GM18868 (cell line): ENCODE measurements at regions not wholly inside any gene's neighbourhood (a gene's known extent, or its start where the extent isn't known, plus 50 kb on each side); places are given as distances from the start of the nearest gene placed in this dataset.
"Not testable (repeated sequence)": the region's sequence is repeated elsewhere in the genome, so short reads cannot be mapped to it uniquely, and the experiment has no call there.

Source experiments
- ATAC-seq: cut with Tn5 transposase; IDR thresholded peaks from one replicate; pipeline ENCODE4 v1.9.1; 2021; ENCODE audit warnings: mild to moderate bottlenecking, moderate library complexity; ENCODE audit not compliant: unreplicated experiment

- ATAC-seq: not testable (repeated sequence)
These were observed 136.6 kb upstream of the PROKR2 start for GRCh38 chr20:5453316-5453715.

GRCh38 chr20:5452691-5453090 is 135.9 kb upstream of the PROKR2 start:
- ATAC-seq: not testable (repeated sequence)

DNA sequence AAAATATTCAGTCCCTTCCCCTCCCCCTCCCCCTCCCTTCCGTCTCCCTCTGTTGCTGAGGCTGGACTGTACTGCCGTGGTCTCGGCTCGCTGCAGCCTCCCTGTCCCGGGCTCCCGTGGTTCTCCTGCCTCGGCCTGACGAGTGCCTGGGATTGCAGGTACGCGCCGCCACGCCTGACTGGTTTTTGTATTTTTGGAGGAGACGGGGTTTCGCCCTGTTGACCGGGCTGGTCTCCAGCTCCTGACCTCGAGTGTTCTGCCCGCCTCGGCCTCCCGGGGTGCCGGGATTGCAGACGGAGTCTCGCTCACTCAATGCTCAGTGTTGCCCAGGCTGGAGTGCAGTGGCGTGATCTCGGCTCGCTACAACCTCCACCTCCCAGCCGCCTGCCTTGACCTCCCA is 135.5 kb upstream of the PROKR2 start:
- not testable (repeated sequence) for ATAC-seq

DNA sequence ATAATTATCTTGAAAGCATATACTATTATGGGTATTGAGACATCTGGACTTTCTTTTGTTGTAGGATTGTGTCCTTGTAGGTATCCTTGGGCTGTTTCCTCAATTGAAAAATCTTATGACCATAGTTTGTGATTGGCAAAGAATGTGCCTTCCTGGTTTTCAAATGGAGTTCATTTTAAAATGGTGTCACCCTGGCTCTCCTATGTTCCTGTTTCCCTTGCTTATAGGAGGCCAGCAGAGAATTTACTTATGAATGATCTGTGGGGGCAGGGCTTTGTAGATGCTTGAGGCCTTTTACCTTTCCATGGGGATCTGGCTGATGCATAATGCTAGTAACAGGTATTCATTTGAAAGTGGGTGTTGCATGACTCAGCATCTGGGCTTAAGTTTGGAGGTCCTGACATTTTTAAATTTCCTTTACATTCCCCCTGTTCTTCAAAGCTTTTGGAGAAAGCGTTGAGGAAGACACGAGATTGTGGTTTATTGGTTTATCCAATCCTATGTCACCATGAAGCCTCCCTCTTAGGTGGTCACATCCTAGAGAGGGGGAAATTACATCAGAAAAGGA is 135.0 kb upstream of the PROKR2 start:
- no peak for ATAC-seq

DNA sequence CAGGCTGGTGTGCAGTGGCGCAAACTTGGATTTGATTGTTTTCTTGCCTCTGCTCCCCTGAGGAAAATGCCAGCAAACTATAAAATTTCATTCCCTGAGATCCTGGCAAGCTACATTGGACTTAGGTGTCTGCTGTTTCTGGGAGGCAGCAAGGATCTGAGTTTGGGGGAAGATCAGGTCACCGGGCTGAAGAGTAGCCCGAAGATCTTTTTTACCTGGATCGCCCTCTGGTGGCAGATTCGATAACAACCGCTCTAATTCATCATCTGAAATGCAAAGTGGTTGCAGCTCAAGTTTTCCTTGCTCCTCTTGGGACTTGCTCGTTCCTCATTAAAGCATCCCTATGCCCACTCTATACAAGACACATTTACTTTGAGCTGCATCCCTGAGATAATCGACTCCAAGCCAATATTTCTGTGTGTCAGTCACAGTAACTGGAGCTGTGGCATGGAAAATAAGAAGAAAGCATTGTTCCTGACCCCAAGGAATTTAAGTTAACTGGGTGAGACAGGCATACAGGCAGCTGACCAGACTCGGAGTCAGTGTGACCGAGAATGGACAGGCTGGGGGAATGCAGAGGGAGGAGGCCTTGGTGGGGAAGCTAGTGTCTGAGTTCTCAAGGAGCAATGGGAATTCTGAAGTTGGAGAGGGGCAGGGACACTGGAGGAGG is 131.8 kb upstream of the PROKR2 start:
- ATAC-seq: no peak

- no peak for ATAC-seq
These were observed 130.4 kb upstream of the PROKR2 start for GRCh38 chr20:5447188-5447587.

GRCh38 chr20:5445611-5446010 is 128.9 kb upstream of the PROKR2 start:
- ATAC-seq: no peak

- ATAC-seq: no peak
These were observed 125.3 kb upstream of the PROKR2 start for GRCh38 chr20:5442101-5442500.

GRCh38 chr20:5434116-5434515 is 117.4 kb upstream of the PROKR2 start:
- ATAC-seq: no peak

DNA sequence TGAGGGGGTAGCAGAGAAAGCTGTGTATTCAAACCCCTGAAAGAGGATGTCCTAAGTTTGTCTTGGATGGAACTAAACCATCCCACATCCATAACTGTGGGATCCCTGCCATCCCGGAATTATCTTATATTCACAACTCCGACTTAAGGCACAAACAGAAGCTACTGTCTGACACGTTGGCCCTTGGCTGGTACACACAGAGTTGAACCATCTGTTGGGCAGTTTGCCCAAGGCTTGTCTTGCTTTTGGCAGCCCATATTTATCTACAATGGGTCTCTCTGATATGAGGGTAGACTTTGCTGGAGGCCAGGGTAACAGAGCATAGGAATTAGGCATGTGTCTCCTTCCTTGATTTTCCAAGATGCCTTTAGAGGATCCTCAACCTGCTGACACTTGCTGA is 116.6 kb upstream of the PROKR2 start:
- ATAC-seq: no peak

GRCh38 chr20:5432030-5432429 is 115.3 kb upstream of the PROKR2 start:
- no peak for ATAC-seq

DNA sequence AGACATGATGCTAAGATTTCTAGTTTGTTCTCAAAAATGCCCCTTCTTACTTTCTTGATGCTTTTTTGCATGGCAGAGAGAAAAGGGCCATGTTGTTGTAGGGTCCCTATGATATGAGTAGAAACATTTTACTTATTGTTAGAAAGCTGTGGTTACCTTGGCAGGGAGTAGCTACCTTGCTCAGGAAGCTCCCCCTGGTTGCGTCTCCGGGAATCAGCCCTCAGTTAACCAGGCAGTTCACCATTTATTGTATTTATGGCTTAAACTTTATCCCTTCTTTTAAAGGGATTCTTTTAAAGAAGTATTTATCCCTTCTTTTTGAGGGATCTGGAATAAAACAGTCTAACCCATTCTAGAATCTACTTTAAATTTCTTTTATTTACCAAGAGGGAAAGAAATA is 113.9 kb upstream of the PROKR2 start:
- no peak for ATAC-seq

DNA sequence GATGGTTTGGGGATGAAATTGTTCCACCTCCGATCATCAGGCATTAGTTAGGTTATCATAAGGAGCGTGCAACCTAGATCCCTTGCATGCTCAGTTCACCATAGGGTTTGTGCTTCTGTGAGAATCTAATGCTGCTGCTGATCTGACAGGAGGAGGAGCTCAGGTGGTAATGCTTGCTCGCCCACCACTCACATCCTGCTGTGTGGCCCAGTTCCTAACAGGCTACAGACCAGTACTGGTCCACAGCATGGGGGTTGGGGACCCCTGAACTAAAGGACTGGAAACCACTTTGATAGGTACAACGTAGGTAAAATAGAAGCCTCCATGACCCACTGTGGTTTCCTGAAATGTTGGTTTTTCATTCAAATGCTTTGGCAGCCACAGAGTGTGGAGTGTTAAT is 109.3 kb upstream of the PROKR2 start:
- no peak for ATAC-seq

- no peak for ATAC-seq
These were observed 99.3 kb upstream of the PROKR2 start for GRCh38 chr20:5416086-5416485.

- no peak for ATAC-seq
These were observed 96.6 kb upstream of the PROKR2 start for GRCh38 chr20:5413394-5413793.

- ATAC-seq: no peak
These were observed 93.7 kb upstream of the PROKR2 start for GRCh38 chr20:5410470-5410869.

- ATAC-seq: peak; percentile 82
These were observed 86.3 kb upstream of the PROKR2 start for GRCh38 chr20:5402903-5403531.

GRCh38 chr20:5401277-5401875 is 84.6 kb upstream of the PROKR2 start:
- ATAC-seq: no peak

- no peak for ATAC-seq
These were observed 83.5 kb upstream of the PROKR2 start for GRCh38 chr20:5400164-5400762.

- ATAC-seq: no peak
These were observed 80.6 kb upstream of the PROKR2 start for GRCh38 chr20:5397393-5397792.

DNA sequence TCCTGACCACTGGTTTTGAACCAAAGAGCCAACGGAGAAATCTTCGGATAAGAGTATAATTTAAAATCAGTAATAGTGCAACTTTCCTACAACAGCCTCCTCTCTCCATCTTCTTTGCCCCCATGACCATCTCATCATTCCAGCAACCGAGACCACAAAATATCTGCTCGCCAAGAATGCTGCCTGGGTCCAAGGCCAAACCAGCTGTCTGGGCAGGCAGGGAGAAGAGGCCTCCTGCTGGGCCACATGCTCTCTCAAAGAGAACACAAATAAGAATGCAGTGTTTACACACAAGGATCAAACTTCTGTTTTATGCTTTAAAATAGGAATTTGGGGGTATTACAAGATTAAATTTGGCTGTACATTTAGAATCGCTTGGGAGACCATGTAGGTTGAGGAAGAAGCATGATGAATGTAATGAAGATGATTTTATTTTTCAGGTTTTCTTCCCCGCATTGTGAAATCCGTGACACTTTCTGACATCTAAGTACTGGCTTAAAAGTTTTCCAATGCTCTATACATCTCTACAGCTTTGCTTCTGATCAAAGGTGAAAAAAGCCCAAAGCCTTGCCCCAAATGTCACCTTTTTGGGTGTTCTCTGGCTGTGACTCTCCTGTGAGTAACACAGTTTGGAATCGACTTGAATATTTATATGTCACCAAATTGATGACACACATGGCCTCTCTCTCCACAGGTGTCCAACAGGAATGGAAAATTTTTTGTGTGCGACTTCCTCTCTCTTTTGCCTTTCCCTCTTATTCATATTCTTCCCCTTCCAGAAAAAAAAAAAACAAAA is 79.4 kb upstream of the PROKR2 start:
- ATAC-seq: no peak
